ENCODE measurements at regions not wholly inside any gene's neighbourhood (a gene's known extent, or its start where the extent isn't known, plus 50 kb on each side); places are given as distances from the start of the nearest gene placed in this dataset.

- Histone ChIP-seq H2AFZ (ENCODE audit: insufficient read depth, low read length, poor library complexity) (no peak overlapping the region), H3K14ac (ENCODE audit: low read length) (no peak overlapping the region), H3K4me2 (ENCODE audit: low read length) (no peak overlapping the region), H3K9me3 (ENCODE audit: insufficient read depth, low read depth, low read length) (no peaks in the 10 kb centered on the region), H3K36me3 (ENCODE audit: control insufficient read depth in 1 of 2, insufficient read depth in 2 of 2, low read length in 2 of 2) (no peaks in the 10 kb centered on the region), H3K4me1 (ENCODE audit: control insufficient read depth in 1 of 2, insufficient read depth in 2 of 2, low read length in 2 of 2) (no peaks in the 10 kb centered on the region), H4K91ac (ENCODE audit: low read depth, low read length) (no peak overlapping the region), H3K18ac (ENCODE audit: low read length) (no peak overlapping the region), H2BK120ac (ENCODE audit: insufficient read depth, low read length, poor library complexity) (no peak overlapping the region), H2BK5ac (ENCODE audit: low read depth, low read length, poor library complexity) (no peak overlapping the region), H3K4me3 (ENCODE audit: low read depth, low read length) (no peak overlapping the region), H3K4ac (ENCODE audit: low read depth, low read length) (no peak overlapping the region), H3K79me1 (ENCODE audit: low read length) (no peaks in the 10 kb centered on the region), H2BK12ac (ENCODE audit: low read length) (no peak overlapping the region), H3K79me2 (ENCODE audit: control insufficient read depth, insufficient read depth, low read length, poor library complexity) (no peaks in the 10 kb centered on the region), H3K23ac (ENCODE audit: low read length) (no peak overlapping the region), H4K8ac (ENCODE audit: low read depth, low read length) (no peak overlapping the region), H4K12ac (ENCODE audit: low read depth, low read length) (no peak overlapping the region), H3K27me3 (ENCODE audit: insufficient read depth, low read length) (no peaks in the 10 kb centered on the region), H3K9ac (ENCODE audit: low read length) (no peak overlapping the region), H3K27ac (ENCODE audit: low read depth, low read length) (no peak overlapping the region), H2AK5ac (ENCODE audit: low read length) (no peak overlapping the region)
- no peak for DNase-seq
- no CpG with 5 or more reads among the region's 4 CpGs for WGBS (ENCODE audit: extremely low coverage, insufficient coverage, insufficient read length)
Observed at GRCh38 chr5:53160895-53161294, 51.3 kb upstream of the MOCS2 start.

GRCh38 chr5:53161876-53162275 lies 52.3 kb upstream of the MOCS2 start:
- no CpG with 5 or more reads among the region's 2 CpGs for WGBS (ENCODE audit: extremely low coverage, insufficient coverage, insufficient read length)
- H3K27ac ChIP-seq (ENCODE audit: low read depth, low read length), result no peak overlapping the region
- no peak for DNase-seq
- no peak overlapping the region for H2BK120ac ChIP-seq (ENCODE audit: insufficient read depth, low read length, poor library complexity)
- H3K79me2 ChIP-seq (ENCODE audit: control insufficient read depth, insufficient read depth, low read length, poor library complexity), result no peaks in the 10 kb centered on the region
- no peak overlapping the region for H3K14ac ChIP-seq (ENCODE audit: low read length)
- H3K9me3 ChIP-seq (ENCODE audit: insufficient read depth, low read depth, low read length), result no peaks in the 10 kb centered on the region
- H2BK5ac ChIP-seq (ENCODE audit: low read depth, low read length, poor library complexity), result no peak overlapping the region
- no peak overlapping the region for H3K4me3 ChIP-seq (ENCODE audit: low read depth, low read length)
- no peak overlapping the region for H4K12ac ChIP-seq (ENCODE audit: low read depth, low read length)
- H3K27me3 ChIP-seq (ENCODE audit: insufficient read depth, low read length), result no peaks in the 10 kb centered on the region
- H3K18ac ChIP-seq (ENCODE audit: low read length), result no peak overlapping the region
- H2AK5ac ChIP-seq (ENCODE audit: low read length), result no peak overlapping the region
- no peak overlapping the region for H4K8ac ChIP-seq (ENCODE audit: low read depth, low read length)
- no peaks in the 10 kb centered on the region for H3K4me1 ChIP-seq (ENCODE audit: control insufficient read depth in 1 of 2, insufficient read depth in 2 of 2, low read length in 2 of 2)
- H2AFZ ChIP-seq (ENCODE audit: insufficient read depth, low read length, poor library complexity), result no peak overlapping the region
- no peak overlapping the region for H2BK12ac ChIP-seq (ENCODE audit: low read length)
- no peak overlapping the region for H3K4ac ChIP-seq (ENCODE audit: low read depth, low read length)
- H3K79me1 ChIP-seq (ENCODE audit: low read length), result no peaks in the 10 kb centered on the region
- H3K4me2 ChIP-seq (ENCODE audit: low read length), result no peak overlapping the region
- H3K36me3 ChIP-seq (ENCODE audit: control insufficient read depth in 1 of 2, insufficient read depth in 2 of 2, low read length in 2 of 2), result no peaks in the 10 kb centered on the region
- no peak overlapping the region for H3K23ac ChIP-seq (ENCODE audit: low read length)
- H3K9ac ChIP-seq (ENCODE audit: low read length), result no peak overlapping the region
- H4K91ac ChIP-seq (ENCODE audit: low read depth, low read length), result no peak overlapping the region

DNA sequence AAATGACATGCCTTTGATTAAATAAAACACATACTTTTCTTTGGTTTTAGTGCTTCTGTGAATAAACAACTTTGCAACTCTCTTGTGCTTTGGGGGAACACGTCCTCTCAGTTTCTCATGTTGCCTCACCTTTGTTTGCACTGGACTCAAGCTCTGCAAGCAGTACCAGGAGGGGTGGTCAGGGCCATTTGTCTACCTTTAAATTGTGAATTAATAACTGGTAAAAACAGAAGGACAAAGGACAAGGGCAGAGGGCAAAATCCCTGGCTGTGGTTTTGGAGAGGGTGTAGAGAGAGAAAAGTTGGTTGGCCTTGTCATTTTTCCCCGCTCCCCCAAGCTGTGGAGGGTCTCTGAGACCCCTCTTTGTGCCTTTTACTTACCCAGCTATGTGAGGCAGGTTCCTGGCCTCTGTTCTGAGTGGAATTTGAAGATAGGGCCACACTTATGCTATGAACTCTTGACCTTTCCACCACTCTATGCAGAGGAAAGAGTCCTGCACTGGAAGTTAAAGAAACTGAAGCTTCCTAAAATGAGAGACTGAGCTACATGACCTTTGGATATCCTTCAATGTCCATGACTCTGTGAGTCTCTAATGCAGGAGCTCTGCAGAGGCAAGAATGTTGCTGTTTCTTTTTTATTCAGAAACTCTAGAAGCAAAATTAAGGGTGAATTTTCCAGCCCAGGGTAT lies 55.1 kb upstream of the MOCS2 start:
- Histone ChIP-seq H2AFZ (ENCODE audit: insufficient read depth, low read length, poor library complexity) (no peak overlapping the region), H3K23ac (ENCODE audit: low read length) (no peak overlapping the region), H3K27me3 (ENCODE audit: insufficient read depth, low read length) (no peaks in the 10 kb centered on the region), H3K79me2 (ENCODE audit: control insufficient read depth, insufficient read depth, low read length, poor library complexity) (no peaks in the 10 kb centered on the region), H3K4me1 (ENCODE audit: control insufficient read depth in 1 of 2, insufficient read depth in 2 of 2, low read length in 2 of 2) (no peaks in the 10 kb centered on the region), H2BK12ac (ENCODE audit: low read length) (no peak overlapping the region), H2BK5ac (ENCODE audit: low read depth, low read length, poor library complexity) (no peak overlapping the region), H3K27ac (ENCODE audit: low read depth, low read length) (no peak overlapping the region), H3K4me2 (ENCODE audit: low read length) (no peak overlapping the region), H3K18ac (ENCODE audit: low read length) (no peak overlapping the region), H3K4ac (ENCODE audit: low read depth, low read length) (no peak overlapping the region), H4K8ac (ENCODE audit: low read depth, low read length) (no peak overlapping the region), H3K14ac (ENCODE audit: low read length) (no peak overlapping the region), H2AK5ac (ENCODE audit: low read length) (no peak overlapping the region), H3K36me3 (ENCODE audit: control insufficient read depth in 1 of 2, insufficient read depth in 2 of 2, low read length in 2 of 2) (no peaks in the 10 kb centered on the region), H3K4me3 (ENCODE audit: low read depth, low read length) (no peak overlapping the region), H3K79me1 (ENCODE audit: low read length) (no peaks in the 10 kb centered on the region), H3K9ac (ENCODE audit: low read length) (no peak overlapping the region), H4K91ac (ENCODE audit: low read depth, low read length) (no peak overlapping the region), H3K9me3 (ENCODE audit: insufficient read depth, low read depth, low read length) (no peaks in the 10 kb centered on the region), H2BK120ac (ENCODE audit: insufficient read depth, low read length, poor library complexity) (no peak overlapping the region), H4K12ac (ENCODE audit: low read depth, low read length) (no peak overlapping the region)
- WGBS (ENCODE audit: extremely low coverage, insufficient coverage, insufficient read length), result no CpG with 5 or more reads among the region's 2 CpGs
- DNase-seq, result no peak

GRCh38 chr5:53165431-53166182 lies 56.0 kb upstream of the MOCS2 start:
- WGBS (ENCODE audit: extremely low coverage, insufficient coverage, insufficient read length), result no CpG with 5 or more reads among the region's 5 CpGs
- Histone ChIP-seq H3K14ac (ENCODE audit: low read length) (no peak overlapping the region), H3K18ac (ENCODE audit: low read length) (no peak overlapping the region), H4K12ac (ENCODE audit: low read depth, low read length) (no peak overlapping the region), H4K91ac (ENCODE audit: low read depth, low read length) (no peak overlapping the region), H3K36me3 (ENCODE audit: control insufficient read depth in 1 of 2, insufficient read depth in 2 of 2, low read length in 2 of 2) (no peaks in the 10 kb centered on the region), H3K9me3 (ENCODE audit: insufficient read depth, low read depth, low read length) (no peaks in the 10 kb centered on the region), H3K4ac (ENCODE audit: low read depth, low read length) (no peak overlapping the region), H3K27ac (ENCODE audit: low read depth, low read length) (no peak overlapping the region), H3K4me2 (ENCODE audit: low read length) (no peak overlapping the region), H3K4me3 (ENCODE audit: low read depth, low read length) (no peak overlapping the region), H2BK5ac (ENCODE audit: low read depth, low read length, poor library complexity) (no peak overlapping the region), H3K27me3 (ENCODE audit: insufficient read depth, low read length) (no peaks in the 10 kb centered on the region), H2BK120ac (ENCODE audit: insufficient read depth, low read length, poor library complexity) (no peak overlapping the region), H2AK5ac (ENCODE audit: low read length) (no peak overlapping the region), H2AFZ (ENCODE audit: insufficient read depth, low read length, poor library complexity) (no peak overlapping the region), H3K4me1 (ENCODE audit: control insufficient read depth in 1 of 2, insufficient read depth in 2 of 2, low read length in 2 of 2) (no peaks in the 10 kb centered on the region), H4K8ac (ENCODE audit: low read depth, low read length) (no peak overlapping the region), H3K79me2 (ENCODE audit: control insufficient read depth, insufficient read depth, low read length, poor library complexity) (no peaks in the 10 kb centered on the region), H2BK12ac (ENCODE audit: low read length) (no peak overlapping the region), H3K79me1 (ENCODE audit: low read length) (no peaks in the 10 kb centered on the region), H3K9ac (ENCODE audit: low read length) (no peak overlapping the region), H3K23ac (ENCODE audit: low read length) (no peak overlapping the region)
- no peak for DNase-seq

All from trophoblast cell (in vitro differentiated cells and primary cell).